Transverse colon (tissue), 4 donors: ENCODE measurements at regions not wholly inside any gene's neighbourhood (a gene's known extent, or its start where the extent isn't known, plus 50 kb on each side); places are given as distances from the start of the nearest gene placed in this dataset.

Experiments used
- DNase-seq: peaks from one replicate; pipeline ENCODE4 v3.0.0-alpha.2; 2019
- H3K27ac ChIP-seq, 4 donors: fragments of 200-600 bp; sonication (generic); 2 replicates each; pipeline ENCODE4 v1.5.1; 2016 to 2018; ENCODE audit warnings: inconsistent platforms in 4 of 4
- H3K27me3 ChIP-seq: fragments of 200-600 bp; sonication (generic); 2 replicates; pipeline ENCODE4 v1.5.1; 2017; ENCODE audit warnings: inconsistent platforms
- H3K36me3 ChIP-seq, 4 donors: fragments of 200-600 bp; sonication (generic); 2 replicates each; pipeline ENCODE4 v1.5.1; 2017 to 2019; ENCODE audit warnings: inconsistent platforms in 4 of 4
- H3K4me1 ChIP-seq, 4 donors: fragments of 200-600 bp; sonication (generic); 2 replicates each; pipeline ENCODE4 v1.5.1; 2017 to 2020; ENCODE audit warnings: inconsistent platforms in 4 of 4
- H3K4me3 ChIP-seq, 4 donors: fragments of 200-600 bp; sonication (generic); 1 replicate in 1 of 4; 2 replicates in 3 of 4; pipeline versions ENCODE4 v1.5.1 to v1.6.1; 2017 to 2019; ENCODE audit warnings: inconsistent platforms in 4 of 4
- H3K9me3 ChIP-seq, 2 donors: fragments of 200-600 bp; sonication (generic); 2 replicates each; pipeline ENCODE4 v1.5.1; 2017 to 2019; ENCODE audit warnings: inconsistent platforms in 2 of 2
- EP300 ChIP-seq: sonication (generic); formaldehyde crosslinking; IDR thresholded peaks from one replicate; pipeline ENCODE4 v1.6.1; 2017; ENCODE audit warnings: antibody characterized with exemption, low read depth
- POLR2A ChIP-seq: fragments of 450-650 bp; IDR thresholded peaks from one replicate; pipeline ENCODE4 v1.6.1; 2016; ENCODE audit warnings: antibody characterized with exemption, mild to moderate bottlenecking, moderate library complexity
- POLR2AphosphoS5 ChIP-seq, 3 donors: sonication (generic); formaldehyde crosslinking; IDR thresholded peaks; one replicate each; pipeline ENCODE4 v1.6.1; 2016; ENCODE audit warnings: antibody characterized with exemption in 3 of 3
- WGBS, 2 donors: methylation state at CpG; one replicate each; pipeline ENCODE4 v1.1.5; 2018; ENCODE audit warnings: low coverage in 1 of 2; 5-methylcytosine and 5-hydroxymethylcytosine counted together
- in situ Hi-C, 4 donors: fragments of 200-750 bp; cut with MboI; loops; one replicate each; pipeline versions ENCODE4 v1.15.0 to v1.15.1; 2017; ENCODE audit warnings: low sequenced_read_pairs in 3 of 4, low pct_ligation_motif_present in 1 of 4, low pct_unique_long_range_greater_than_20kb in 1 of 4
- intact Hi-C: fragments of 100-400 bp; cut with DNase I; formaldehyde crosslinking; loops from one replicate; pipeline ENCODE4 v1.15.1; 2023; ENCODE audit warnings: low total_unique reads
- TF ChIP-seq, protein P1 (sequence below), 5 experiments: fragments of 200-600 bp in 3 of 5; fragments of 450-650 bp in 2 of 5; sonication (generic) in 3 of 5; IDR thresholded peaks; 1 replicate in 2 of 5; 2 replicates in 3 of 5; pipeline ENCODE4 v1.5.1; 2016 to 2017; ENCODE audit warnings: antibody characterized with exemption in 5 of 5, inconsistent platforms in 3 of 5, mild to moderate bottlenecking in 2 of 5, moderate library complexity in 1 of 5

DNA sequence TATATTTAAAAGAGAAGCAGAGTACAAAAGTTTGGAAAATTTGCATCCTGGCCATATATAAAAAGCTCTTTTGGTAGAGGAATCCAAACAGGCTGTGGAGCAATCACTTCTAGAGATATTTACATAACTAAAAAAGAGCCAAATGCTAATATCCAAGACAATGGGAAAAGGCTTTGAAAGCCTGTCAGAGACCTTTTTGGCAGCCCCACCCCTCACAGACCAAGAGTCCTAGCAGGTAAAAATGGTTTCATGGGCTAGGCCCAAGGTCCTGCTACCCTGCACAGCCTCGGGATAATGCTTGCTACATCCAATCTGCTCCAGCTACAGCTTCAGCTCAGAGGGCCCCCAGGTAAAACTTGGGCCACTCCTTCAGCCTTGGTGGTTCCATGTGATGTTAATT is 430.2 kb upstream of the KCND2 start:
- intact Hi-C loops, result no loop called here
- Histone ChIP-seq H3K9me3 (peaks cover 0 to 7% of the 10 kb centered on the region in 2 donors), H3K27ac (no peak overlapping the region), H3K27me3 (no peaks in the 10 kb centered on the region), H3K4me3 (no peak overlapping the region), H3K36me3 (no peaks in the 10 kb centered on the region), H3K4me1 (no peaks in the 10 kb centered on the region)
- in situ Hi-C loops, result no loop called here
- no peak for DNase-seq
- TF ChIP-seq POLR2AphosphoS5 (IDR thresholded peaks at IDR 0.05) (no peak), POLR2A (no peak), EP300 (no peak)
- TF ChIP-seq, protein P1, sequence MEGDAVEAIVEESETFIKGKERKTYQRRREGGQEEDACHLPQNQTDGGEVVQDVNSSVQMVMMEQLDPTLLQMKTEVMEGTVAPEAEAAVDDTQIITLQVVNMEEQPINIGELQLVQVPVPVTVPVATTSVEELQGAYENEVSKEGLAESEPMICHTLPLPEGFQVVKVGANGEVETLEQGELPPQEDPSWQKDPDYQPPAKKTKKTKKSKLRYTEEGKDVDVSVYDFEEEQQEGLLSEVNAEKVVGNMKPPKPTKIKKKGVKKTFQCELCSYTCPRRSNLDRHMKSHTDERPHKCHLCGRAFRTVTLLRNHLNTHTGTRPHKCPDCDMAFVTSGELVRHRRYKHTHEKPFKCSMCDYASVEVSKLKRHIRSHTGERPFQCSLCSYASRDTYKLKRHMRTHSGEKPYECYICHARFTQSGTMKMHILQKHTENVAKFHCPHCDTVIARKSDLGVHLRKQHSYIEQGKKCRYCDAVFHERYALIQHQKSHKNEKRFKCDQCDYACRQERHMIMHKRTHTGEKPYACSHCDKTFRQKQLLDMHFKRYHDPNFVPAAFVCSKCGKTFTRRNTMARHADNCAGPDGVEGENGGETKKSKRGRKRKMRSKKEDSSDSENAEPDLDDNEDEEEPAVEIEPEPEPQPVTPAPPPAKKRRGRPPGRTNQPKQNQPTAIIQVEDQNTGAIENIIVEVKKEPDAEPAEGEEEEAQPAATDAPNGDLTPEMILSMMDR (IDR thresholded peaks at IDR 0.05), result no peak
- 47% methylated on average over 1 of the region's 1 CpG; no CpG with 5 or more reads in 1 of the 2 donors for WGBS, 2 donors

DNA sequence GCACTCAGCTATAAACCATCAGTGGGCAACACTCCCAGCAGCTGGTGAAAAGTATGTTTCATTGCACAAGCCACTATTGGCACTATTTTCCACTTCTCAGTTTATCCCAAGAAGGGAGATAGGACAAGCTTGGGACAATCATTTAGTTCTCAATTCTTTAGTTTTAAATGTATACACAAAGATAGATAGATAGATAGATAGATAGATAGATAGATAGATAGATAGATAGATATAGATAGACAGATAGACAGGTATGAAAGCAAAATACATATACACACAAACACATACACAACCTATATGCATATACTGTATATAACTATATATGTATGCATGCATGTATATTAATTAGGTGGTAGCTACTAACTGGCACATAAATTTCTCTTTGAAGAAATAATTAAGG is 411.6 kb upstream of the KCND2 start:
- TF ChIP-seq, protein P1 (IDR thresholded peaks at IDR 0.05), result no peak
- H3K27me3 ChIP-seq, result no peaks in the 10 kb centered on the region
- no peaks in the 10 kb centered on the region for H3K36me3 ChIP-seq
- intact Hi-C loops (no loop called here), in situ Hi-C loops (no loop called here)
- no peak for DNase-seq
- H3K4me3 ChIP-seq, result no peak overlapping the region
- H3K9me3 ChIP-seq, result peaks cover 0 to 3% of the 10 kb centered on the region in 2 donors
- no peaks in the 10 kb centered on the region for H3K4me1 ChIP-seq
- no peak overlapping the region for H3K27ac ChIP-seq

DNA sequence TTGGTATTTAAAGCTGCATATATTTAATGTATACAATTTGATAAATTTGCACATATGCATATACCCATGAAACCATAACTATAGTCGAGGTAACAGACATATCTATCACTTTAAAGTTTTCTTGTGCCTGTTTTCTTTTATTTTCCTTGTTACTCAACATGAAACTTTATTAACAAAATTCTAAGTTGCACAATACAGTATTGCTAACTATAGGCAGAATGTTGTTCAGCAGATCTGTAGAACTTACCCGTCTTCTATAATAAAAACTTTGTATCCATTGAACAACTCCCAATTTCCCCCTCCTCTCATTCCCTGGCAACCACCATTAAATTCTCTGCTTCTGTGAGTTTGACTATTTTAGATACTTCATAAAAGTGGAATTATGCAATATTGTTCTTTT is 404.6 kb upstream of the KCND2 start:
- Histone ChIP-seq H3K27ac (no peak overlapping the region), H3K4me3 (no peak overlapping the region), H3K9me3 (peaks cover 0 to 3% of the 10 kb centered on the region in 2 donors), H3K4me1 (no peaks in the 10 kb centered on the region), H3K36me3 (no peaks in the 10 kb centered on the region), H3K27me3 (no peaks in the 10 kb centered on the region)
- intact Hi-C loops (no loop called here), in situ Hi-C loops (no loop called here)
- DNase-seq, result no peak
- WGBS, 2 donors, result 61 to 65% methylated on average over 2 of the region's 2 CpGs
- TF ChIP-seq, protein P1 (IDR thresholded peaks at IDR 0.05), result no peak
- TF ChIP-seq POLR2A, result no peak
- no peak for TF ChIP-seq POLR2AphosphoS5 (IDR thresholded peaks at IDR 0.05)
- TF ChIP-seq EP300, result no peak

DNA sequence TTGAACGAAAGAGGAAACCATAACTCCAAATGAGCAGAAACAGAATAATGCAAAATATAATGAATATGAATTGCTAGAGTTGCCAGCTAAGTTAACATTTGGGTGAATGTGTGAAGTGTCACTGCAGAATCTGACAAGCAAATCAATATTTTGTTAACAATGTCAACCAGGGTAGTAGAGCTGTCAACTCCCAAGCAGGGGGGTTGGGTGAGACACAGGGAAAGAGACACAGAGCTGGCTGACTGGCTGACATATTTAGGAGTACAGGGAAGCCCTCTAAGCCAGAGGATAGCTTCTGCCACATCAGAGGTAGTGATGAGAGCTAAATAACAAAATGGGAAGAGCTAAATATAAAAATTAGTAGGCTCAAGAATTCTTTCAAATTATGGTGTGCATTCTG is 393.1 kb upstream of the KCND2 start:
- DNase-seq, result no peak
- Histone ChIP-seq H3K27me3 (no peaks in the 10 kb centered on the region), H3K4me3 (no peak overlapping the region), H3K27ac (no peak overlapping the region), H3K4me1 (no peaks in the 10 kb centered on the region), H3K9me3 (no peaks in the 10 kb centered on the region), H3K36me3 (no peaks in the 10 kb centered on the region)
- WGBS, 2 donors, result 72 to 80% methylated on average over 1 of the region's 1 CpG
- TF ChIP-seq POLR2AphosphoS5 (IDR thresholded peaks at IDR 0.05) (no peak), POLR2A (no peak), EP300 (no peak)
- TF ChIP-seq, protein P1 (IDR thresholded peaks at IDR 0.05), result no peak
- intact Hi-C loops (no loop called here), in situ Hi-C loops (no loop called here)
